Gastroesophageal sphincter (tissue), 3 donors: ENCODE measurements at regions not wholly inside any gene's neighbourhood (a gene's known extent, or its start where the extent isn't known, plus 50 kb on each side); places are given as distances from the start of the nearest gene placed in this dataset.

ENCODE experiments used
- EP300 ChIP-seq: sonication (generic); formaldehyde crosslinking; IDR thresholded peaks from one replicate; pipeline ENCODE4 v1.6.1; 2017; ENCODE audit warnings: antibody characterized with exemption, mild to moderate bottlenecking
- POLR2A ChIP-seq, 2 donors: fragments of 450-650 bp; IDR thresholded peaks; one replicate each; pipeline ENCODE4 v1.6.1; 2017; ENCODE audit warnings: antibody characterized with exemption in 2 of 2, mild to moderate bottlenecking in 2 of 2, moderate library complexity in 1 of 2
- TF ChIP-seq, protein P1 (sequence below), 4 experiments: fragments of 200-600 bp in 2 of 4; fragments of 450-650 bp in 2 of 4; sonication (generic) in 1 of 4; IDR thresholded peaks; one replicate each; pipeline ENCODE4 v1.5.1; 2017 to 2019; ENCODE audit warnings: antibody characterized with exemption in 4 of 4, mild to moderate bottlenecking in 2 of 4, moderate library complexity in 2 of 4

DNA sequence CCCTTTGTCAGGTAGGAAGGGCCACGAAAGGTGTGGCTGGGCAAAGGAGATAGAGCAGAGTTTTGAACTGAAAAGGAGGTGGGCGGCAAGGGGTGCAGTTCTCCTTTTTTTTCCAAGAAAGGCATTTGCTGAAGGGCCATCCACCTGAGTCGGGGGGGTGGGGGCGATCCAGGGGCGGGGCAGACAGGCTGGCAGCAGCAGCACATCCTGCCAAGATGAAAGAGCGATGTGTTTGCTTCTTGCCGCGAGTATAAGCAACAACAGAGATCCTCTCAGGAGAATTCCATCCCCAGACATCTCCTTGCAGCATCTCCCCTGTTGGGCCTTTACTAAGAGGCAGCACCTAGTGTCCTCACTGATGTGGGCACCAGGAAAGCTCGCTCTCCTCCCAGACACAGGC, 516.5 kb downstream of the CD83 start:
- TF ChIP-seq POLR2A (IDR thresholded peaks at IDR 0.05) = no peak
- TF ChIP-seq, protein P1, sequence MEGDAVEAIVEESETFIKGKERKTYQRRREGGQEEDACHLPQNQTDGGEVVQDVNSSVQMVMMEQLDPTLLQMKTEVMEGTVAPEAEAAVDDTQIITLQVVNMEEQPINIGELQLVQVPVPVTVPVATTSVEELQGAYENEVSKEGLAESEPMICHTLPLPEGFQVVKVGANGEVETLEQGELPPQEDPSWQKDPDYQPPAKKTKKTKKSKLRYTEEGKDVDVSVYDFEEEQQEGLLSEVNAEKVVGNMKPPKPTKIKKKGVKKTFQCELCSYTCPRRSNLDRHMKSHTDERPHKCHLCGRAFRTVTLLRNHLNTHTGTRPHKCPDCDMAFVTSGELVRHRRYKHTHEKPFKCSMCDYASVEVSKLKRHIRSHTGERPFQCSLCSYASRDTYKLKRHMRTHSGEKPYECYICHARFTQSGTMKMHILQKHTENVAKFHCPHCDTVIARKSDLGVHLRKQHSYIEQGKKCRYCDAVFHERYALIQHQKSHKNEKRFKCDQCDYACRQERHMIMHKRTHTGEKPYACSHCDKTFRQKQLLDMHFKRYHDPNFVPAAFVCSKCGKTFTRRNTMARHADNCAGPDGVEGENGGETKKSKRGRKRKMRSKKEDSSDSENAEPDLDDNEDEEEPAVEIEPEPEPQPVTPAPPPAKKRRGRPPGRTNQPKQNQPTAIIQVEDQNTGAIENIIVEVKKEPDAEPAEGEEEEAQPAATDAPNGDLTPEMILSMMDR (IDR thresholded peaks at IDR 0.05) = no peak
- no peak for TF ChIP-seq EP300
